K562 (cell line): ENCODE measurements at regions not wholly inside any gene's neighbourhood (a gene's known extent, or its start where the extent isn't known, plus 50 kb on each side); places are given as distances from the start of the nearest gene placed in this dataset.

Experiments used
- ATAC-seq: fragments of 200-7000 bp; cut with Tn5 transposase; 3 replicates; pipeline ENCODE4 v1.9.1; 2020; ENCODE audit warnings: moderate library complexity
- BruUV-seq: library from RNA; stranded (reverse); fragments of 400-500 nt; replicated peaks from 2 replicates; lab custom pipeline; 2021; lab: Mats Ljungman, UMichigan
- CTCF ChIA-PET: fragments of 300-600 bp; formaldehyde crosslinking; extraction: SDS; loops from one replicate; lab custom pipeline; 2021; ENCODE audit warnings: low intra/inter-chr PET ratio; lab: Yijun Ruan, JAX
- POLR2A ChIA-PET: fragments of 300-600, 350-650 bp; sonication (Branson Sonifier 250); formaldehyde crosslinking; extraction: SDS; loops from one replicate; lab custom pipeline; 2021; ENCODE audit warnings: antibody characterized with exemption, inconsistent platforms; lab: Yijun Ruan, JAX
- DNase-seq, 4 experiments: peaks; one replicate each; pipeline versions ENCODE4 v3.0.0 to v3.0.0-alpha.2; 2011 to 2018; ENCODE audit warnings: low spot score in 3 of 4, mixed read lengths in 3 of 4; ENCODE audit errors: extremely low read depth in 1 of 4
- FAIRE-seq: peaks from 2 replicates; lab custom pipeline; 2011; peaks lifted over from hg19 to GRCh38; lab: Jason Lieb, UNC
- H2AFZ ChIP-seq: 2 replicates; pipeline ENCODE4 v1.6.0; 2011; ENCODE audit warnings: low read depth, low read length, control low read depth, inconsistent platforms
- H3K27ac ChIP-seq: fragments of 200-600 bp; 3 replicates; pipeline ENCODE4 v1.8.0; 2011; ENCODE audit warnings: low read depth, mild to moderate bottlenecking, control low read depth, inconsistent platforms, low read length, moderate library complexity, mixed read lengths; ENCODE audit errors: extremely low read depth
- H3K27me3 ChIP-seq, 2 experiments: fragments of 300-600 bp in 1 of 2; 2 replicates in 1 of 2; 3 replicates in 1 of 2; pipeline versions ENCODE4 v1.6.0 to v1.8.0; 2011; ENCODE audit warnings: inconsistent platforms in 2 of 2, low read length in 2 of 2, mild to moderate bottlenecking in 1 of 2, mixed read lengths in 1 of 2, moderate library complexity in 1 of 2; ENCODE audit not compliant: control insufficient read depth in 2 of 2, insufficient read depth in 2 of 2
- H3K36me3 ChIP-seq: fragments of 300-600 bp; 3 replicates; pipeline ENCODE4 v1.8.0; 2011; ENCODE audit warnings: mild to moderate bottlenecking, low read length, inconsistent platforms; ENCODE audit not compliant: control insufficient read depth, insufficient read depth
- H3K4me1 ChIP-seq, 2 experiments: fragments of 200-600 bp in 1 of 2; replicated peaks in 1 of 2; 2 replicates in 1 of 2; 3 replicates in 1 of 2; pipeline versions ENCODE4 v1.5.1 to v1.8.0; 2011; ENCODE audit warnings: inconsistent platforms in 2 of 2, low read length in 2 of 2, mild to moderate bottlenecking in 1 of 2, mixed read lengths in 1 of 2, moderate library complexity in 1 of 2; ENCODE audit not compliant: control insufficient read depth in 2 of 2, insufficient read depth in 2 of 2
- H3K4me2 ChIP-seq: 2 replicates; pipeline ENCODE4 v1.6.1; 2011; ENCODE audit warnings: low read length, control low read depth, inconsistent platforms, mixed read lengths; ENCODE audit not compliant: insufficient read depth
- H3K4me3 ChIP-seq: fragments of 200-600 bp; sonication (generic), shearing (Covaris generic); 2 replicates; pipeline ENCODE4 v1.5.1; 2016; ENCODE audit warnings: control low read depth, inconsistent platforms
- H3K79me2 ChIP-seq: fragments of 200-600 bp; 3 replicates; pipeline ENCODE4 v1.8.0; 2011; ENCODE audit warnings: low read length, inconsistent platforms; ENCODE audit not compliant: control insufficient read depth, insufficient read depth
- H3K9ac ChIP-seq, 2 experiments: 2 replicates each; pipeline versions ENCODE4 v1.6.0 to v1.6.1; 2011; ENCODE audit warnings: low read depth in 2 of 2, low read length in 2 of 2, control low read depth in 1 of 2, inconsistent platforms in 1 of 2, mild to moderate bottlenecking in 1 of 2, mixed read lengths in 1 of 2; ENCODE audit not compliant: insufficient read depth in 1 of 2
- H3K9me1 ChIP-seq: one replicate; pipeline ENCODE4 v1.6.0; 2011; ENCODE audit warnings: inconsistent platforms, mild to moderate bottlenecking, low read length, moderate library complexity; ENCODE audit not compliant: control insufficient read depth, insufficient read depth
- H3K9me3 ChIP-seq: replicated peaks from 2 replicates; pipeline ENCODE4 v1.5.1; 2011; ENCODE audit warnings: low read depth, low read length, inconsistent platforms; ENCODE audit not compliant: control insufficient read depth, insufficient read depth
- H4K20me1 ChIP-seq: replicated peaks from 2 replicates; pipeline ENCODE4 v1.6.1; 2011; ENCODE audit warnings: low read length, inconsistent platforms, mixed read lengths; ENCODE audit not compliant: control insufficient read depth, insufficient read depth
- GABPB1 ChIP-seq: sonication (generic); formaldehyde crosslinking; IDR thresholded peaks from 2 replicates; pipeline ENCODE4 v1.8.0; 2022; ENCODE audit warnings: mild to moderate bottlenecking, missing genetic modification reagents
- HOXB6 ChIP-seq: fragments of 250-450 bp; sonication (Bioruptor Pico); IDR thresholded peaks from 2 replicates; pipeline ENCODE4 v1.5.1; 2022; ENCODE audit warnings: mild to moderate bottlenecking, borderline replicate concordance
- MTA1 ChIP-seq: fragments of 450-650 bp; IDR thresholded peaks from 2 replicates; pipeline ENCODE4 v1.6.1; 2017; ENCODE audit warnings: borderline replicate concordance
- NFE2L1 ChIP-seq: fragments of 450-650 bp; IDR thresholded peaks from 2 replicates; pipeline ENCODE4 v1.6.1; 2016; ENCODE audit warnings: missing genetic modification characterization, low read depth, mild to moderate bottlenecking, missing compliant biosample characterization, moderate library complexity, borderline replicate concordance
- PRPF4 ChIP-seq: fragments of 200-400 bp; formaldehyde crosslinking; IDR thresholded peaks from one replicate; pipeline ENCODE4 v1.6.1; 2017; ENCODE audit warnings: low read length, low read depth, mild to moderate bottlenecking; ENCODE audit not compliant: insufficient read depth, poor library complexity, severe bottlenecking
- RAD21 ChIP-seq, 2 experiments: fragments of 250-450 bp in 1 of 2; fragments of 450-650 bp in 1 of 2; sonication (Bioruptor Pico) in 1 of 2; formaldehyde crosslinking in 1 of 2; IDR thresholded peaks in 1 of 2; conservative IDR thresholded peaks in 1 of 2; 2 replicates each; pipeline versions ENCODE4 v1.4.0 to v1.8.0; 2020 to 2022; ENCODE audit warnings: mild to moderate bottlenecking in 2 of 2, moderate library complexity in 1 of 2
- U2AF2 ChIP-seq: fragments of 200-400 bp; formaldehyde crosslinking; optimal IDR thresholded peaks from 2 replicates; pipeline ENCODE3; 2017; ENCODE audit warnings: low read depth, mild to moderate bottlenecking, low read length
- ZC3H11A ChIP-seq: IDR thresholded peaks from 2 replicates; pipeline ENCODE4 v1.6.1; 2012; ENCODE audit warnings: low read depth, low read length, improper control_type of control experiment
- ZNF12 ChIP-seq: sonication (generic); formaldehyde crosslinking; IDR thresholded peaks from 2 replicates; pipeline ENCODE4 v1.4.0; 2020; ENCODE audit warnings: mild to moderate bottlenecking, missing genetic modification reagents
- ZNF395 ChIP-seq: fragments of 200-800 bp; sonication (Bioruptor generic); IDR thresholded peaks from 2 replicates; pipeline ENCODE4 v1.6.1; 2017; ENCODE audit warnings: missing genetic modification characterization, missing compliant biosample characterization
- ZNF717 ChIP-seq: fragments of 250-450 bp; sonication (Bioruptor Pico); IDR thresholded peaks from 2 replicates; pipeline ENCODE4 v1.5.0; 2021
- WGBS: fragments of 100-300 bp; shearing (Covaris generic); methylation state at CpG from one replicate; pipeline ENCODE4 v1.1.6; 2016; ENCODE audit warnings: low coverage, mixed read lengths; ENCODE audit not compliant: insufficient coverage; ENCODE audit errors: missing lambda C conversion rate; 5-methylcytosine and 5-hydroxymethylcytosine counted together
- in situ Hi-C: fragments of 300-500 bp; cut with MboI; formaldehyde crosslinking; loops from 4 replicates; pipeline ENCODE4 v1.15.0; 2018; ENCODE audit warnings: inconsistent platforms, mixed read lengths
- intact Hi-C: fragments of 100-400 bp; cut with micrococcal nuclease; formaldehyde crosslinking; loops from 2 replicates; pipeline ENCODE4 v1.14.2; 2022

DNA sequence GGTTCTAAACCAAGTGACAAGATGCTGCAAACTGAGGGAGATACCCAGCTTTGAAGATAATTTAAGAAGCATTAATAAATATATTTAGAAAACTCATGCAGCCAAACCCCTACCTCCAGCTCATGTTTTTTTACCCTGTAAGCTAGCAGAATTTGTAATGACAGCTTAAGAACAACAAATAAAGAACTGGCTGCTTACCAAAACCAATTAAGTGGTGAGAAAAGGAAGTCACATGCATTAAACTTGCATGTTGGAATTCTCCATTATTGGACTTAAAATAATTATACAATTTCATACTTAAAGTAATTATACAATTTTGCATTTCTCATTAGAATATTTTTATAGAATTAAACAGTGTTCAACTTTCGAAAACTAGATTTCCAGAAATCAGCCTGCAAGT is 75.6 kb upstream of the CNIH3 start:
- Histone ChIP-seq H3K4me1 (peaks cover 0 to 34% of the 10 kb centered on the region in 2 experiments; a peak in 3 of 5 replicates), H4K20me1 (no peaks in the 10 kb centered on the region), H2AFZ (no peak overlapping the region), H3K9ac (no peak overlapping the region), H3K36me3 (no peaks in the 10 kb centered on the region), H3K27ac (no peak overlapping the region), H3K79me2 (no peaks in the 10 kb centered on the region), H3K27me3 (peaks cover 17 to 26% of the 10 kb centered on the region in 2 experiments), H3K4me2 (no peak overlapping the region), H3K9me3 (no peaks in the 10 kb centered on the region), H3K9me1 (no peaks in the 10 kb centered on the region), H3K4me3 (no peak overlapping the region)
- DNase-seq (no peak), FAIRE-seq (no peak), ATAC-seq (no peak)
- intact Hi-C loops: no loop called here
- no peak for TF ChIP-seq ZC3H11A
- TF ChIP-seq ZNF717 (CRISPR knock-in tag): no peak
- TF ChIP-seq MTA1: no peak
- TF ChIP-seq GABPB1 (CRISPR knock-in tag): no peak
- TF ChIP-seq NFE2L1 (tag): no peak
- TF ChIP-seq ZNF395: no peak
- TF ChIP-seq ZNF12 (CRISPR knock-in tag): no peak
- no peak for TF ChIP-seq U2AF2
- TF ChIP-seq HOXB6 (CRISPR knock-in tag): no peak
- no peak for TF ChIP-seq RAD21 (CRISPR knock-in tag; conservative IDR thresholded peaks at IDR 0.05 in 1 of 2, IDR thresholded peaks at IDR 0.05 in 1 of 2)
- no peak for TF ChIP-seq PRPF4
- no TSS peak for BruUV-seq
- CTCF ChIA-PET: interaction anchor here (0.7 kb wide), 1 partner anchor 27 kb away, joined by 3 read pairs; no protein-coding TSS in a partner anchor
- in situ Hi-C loops: no loop called here
- POLR2A ChIA-PET: interaction anchor here (0.8 kb wide), 1 partner anchor 12 kb away, joined by 3 read pairs; no protein-coding TSS in a partner anchor
- 6% methylated on average over 1 of the region's 1 CpG for WGBS
